Gastrocnemius medialis (tissue), 4 donors: ENCODE measurements at regions not wholly inside any gene's neighbourhood (a gene's known extent, or its start where the extent isn't known, plus 50 kb on each side); places are given as distances from the start of the nearest gene placed in this dataset.
A peak's percentile ranks its signal among the peaks of the same experiment; 100 is the strongest.

Experiments used
- ATAC-seq, 2 donors: fragments of 150-250 bp; one replicate each; pipeline ENCODE4 v1.9.1; 2016
- DNase-seq, 2 donors: peaks; one replicate each; pipeline ENCODE4 v3.0.0-alpha.2; 2019
- H3K27ac ChIP-seq, 4 donors: fragments of 200-600 bp; sonication (generic); 1 replicate in 1 of 4; 2 replicates in 3 of 4; pipeline ENCODE4 v1.5.1; 2016 to 2018; ENCODE audit warnings: mild to moderate bottlenecking in 2 of 4, moderate library complexity in 1 of 4
- H3K27me3 ChIP-seq, 3 donors: fragments of 200-600 bp; sonication (generic) in 2 of 3; 1 replicate in 1 of 3; 2 replicates in 2 of 3; pipeline versions ENCODE4 v1.5.1 to v1.6.0; 2016 to 2019; ENCODE audit warnings: mild to moderate bottlenecking in 1 of 3, moderate library complexity in 1 of 3
- H3K36me3 ChIP-seq, 2 donors: fragments of 200-600 bp; sonication (generic) in 1 of 2; one replicate each; pipeline ENCODE4 v1.5.1; 2017 to 2018
- H3K4me1 ChIP-seq, 2 donors: fragments of 200-600 bp; sonication (generic) in 1 of 2; one replicate each; pipeline ENCODE4 v1.5.1; 2016 to 2017; ENCODE audit warnings: mild to moderate bottlenecking in 2 of 2
- H3K4me3 ChIP-seq, 4 donors: fragments of 200-600 bp; sonication (generic) in 3 of 4; 1 replicate in 1 of 4; 2 replicates in 3 of 4; pipeline ENCODE4 v1.5.1; 2016 to 2019; ENCODE audit warnings: mild to moderate bottlenecking in 2 of 4
- H3K9me3 ChIP-seq, 3 donors: fragments of 200-600 bp; sonication (generic) in 2 of 3; 1 replicate in 1 of 3; 2 replicates in 2 of 3; pipeline ENCODE4 v1.5.1; 2016 to 2019
- CTCF ChIP-seq, 5 experiments: fragments of 450-650 bp in 3 of 5; fragments of 200-600 bp in 2 of 5; sonication (generic) in 2 of 5; IDR thresholded peaks in 4 of 5; conservative IDR thresholded peaks in 1 of 5; 1 replicate in 4 of 5; 2 replicates in 1 of 5; pipeline ENCODE4 v1.5.1; 2016 to 2019; ENCODE audit warnings: antibody characterized with exemption in 5 of 5, mild to moderate bottlenecking in 3 of 5, moderate library complexity in 3 of 5
- POLR2A ChIP-seq, 2 donors: fragments of 450-650 bp; IDR thresholded peaks; one replicate each; pipeline ENCODE4 v1.6.1; 2017; ENCODE audit warnings: antibody characterized with exemption in 2 of 2, mild to moderate bottlenecking in 2 of 2, moderate library complexity in 2 of 2
- in situ Hi-C, 4 donors: fragments of 200-750 bp; cut with MboI; loops; one replicate each; pipeline versions ENCODE4 v1.15.0 to v1.8.0; 2017; ENCODE audit warnings: low sequenced_read_pairs in 4 of 4
- intact Hi-C: fragments of 100-400 bp; cut with DNase I; formaldehyde crosslinking; loops from one replicate; pipeline ENCODE4 v1.15.1; 2023; ENCODE audit warnings: low total_unique reads

GRCh38 chr11:10387206-10388083, 67.6 kb upstream of the AMPD3 start:
- Histone ChIP-seq H3K27ac (peak overlapping the region; percentile 48 to 68 (median 66)), H3K4me1 (peaks cover 24 to 28% of the 10 kb centered on the region in 2 donors), H3K36me3 (no peaks in the 10 kb centered on the region), H3K4me3 (no peak overlapping the region), H3K9me3 (no peaks in the 10 kb centered on the region), H3K27me3 (no peaks in the 10 kb centered on the region)
- TF ChIP-seq CTCF (IDR thresholded peaks at IDR 0.05 in 4 of 5, conservative IDR thresholded peaks at IDR 0.05 in 1 of 5), result no peak
- DNase-seq, result peak; percentile 52 to 76
- in situ Hi-C loops (no loop called here), intact Hi-C loops (loop anchor here (2.0 kb wide), 1 partner anchor 67 kb away; the partner anchor contains the start of gene AMPD3)
- ATAC-seq, result peak; percentile 16 to 26

DNA sequence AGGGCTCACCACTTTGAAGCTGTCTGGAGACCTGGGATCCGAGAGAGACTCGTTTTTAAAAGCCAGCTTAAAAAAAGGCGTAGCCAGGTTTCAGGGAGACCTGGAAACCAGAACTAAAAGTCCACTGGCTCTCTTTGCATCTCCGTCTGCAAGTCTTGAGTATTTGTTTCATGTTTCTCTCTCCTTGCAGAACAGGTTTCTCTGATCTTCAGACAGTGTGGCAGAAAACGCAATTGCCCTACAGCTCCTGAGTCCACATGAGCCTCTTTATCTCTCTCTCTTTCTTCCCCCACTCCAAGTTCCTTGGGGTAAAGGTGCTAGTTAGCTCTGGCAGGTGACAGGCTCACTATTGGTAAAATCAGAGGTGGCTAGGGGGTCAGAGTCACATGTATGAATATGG, 67.0 kb upstream of the AMPD3 start:
- H3K27me3 ChIP-seq, result no peaks in the 10 kb centered on the region
- TF ChIP-seq CTCF (IDR thresholded peaks at IDR 0.05 in 4 of 5, conservative IDR thresholded peaks at IDR 0.05 in 1 of 5) (no peak), POLR2A (IDR thresholded peaks at IDR 0.05) (no peak)
- H3K4me3 ChIP-seq, result no peak overlapping the region
- intact Hi-C loops, result no loop called here
- DNase-seq, result no peak
- no peak for ATAC-seq
- in situ Hi-C loops, result no loop called here
- H3K9me3 ChIP-seq, result no peaks in the 10 kb centered on the region
- peak overlapping the region; percentile 48 to 68 (median 66) for H3K27ac ChIP-seq
- peaks cover 24 to 28% of the 10 kb centered on the region in 2 donors for H3K4me1 ChIP-seq
- H3K36me3 ChIP-seq, result no peaks in the 10 kb centered on the region

DNA sequence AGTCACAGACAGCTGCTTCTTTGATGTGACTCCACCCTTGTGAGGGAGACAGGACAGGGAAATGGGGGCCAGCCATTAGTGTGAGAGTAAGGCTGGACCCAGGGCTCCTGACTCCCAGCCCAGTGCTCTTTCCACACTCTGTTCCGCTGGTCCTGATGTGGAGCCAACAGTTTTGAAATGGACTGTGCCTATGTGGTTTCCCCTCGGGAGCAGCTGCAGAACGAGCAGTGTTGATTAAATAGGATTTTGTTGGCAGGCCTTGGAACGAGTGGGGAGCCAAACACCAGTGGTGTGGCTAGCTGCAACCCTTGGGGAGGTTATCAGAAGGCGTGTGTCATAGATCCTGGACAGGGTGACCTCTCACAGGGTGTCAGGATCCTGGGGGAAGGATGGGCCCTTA, 66.5 kb upstream of the AMPD3 start:
- intact Hi-C loops, result no loop called here
- ATAC-seq, result peak; percentile 6 to 33
- DNase-seq, result peak; percentile 52 to 77
- peaks cover 24 to 28% of the 10 kb centered on the region in 2 donors for H3K4me1 ChIP-seq
- TF ChIP-seq CTCF (IDR thresholded peaks at IDR 0.05 in 4 of 5, conservative IDR thresholded peaks at IDR 0.05 in 1 of 5), result no peak
- no peak for TF ChIP-seq POLR2A (IDR thresholded peaks at IDR 0.05)
- no peaks in the 10 kb centered on the region for H3K9me3 ChIP-seq
- in situ Hi-C loops, result no loop called here
- no peaks in the 10 kb centered on the region for H3K27me3 ChIP-seq
- peak overlapping the region; percentile 48 to 68 (median 66) for H3K27ac ChIP-seq
- no peaks in the 10 kb centered on the region for H3K36me3 ChIP-seq
- H3K4me3 ChIP-seq, result no peak overlapping the region

- DNase-seq, result no peak
- H3K4me3 ChIP-seq, result no peak overlapping the region
- no peaks in the 10 kb centered on the region for H3K27me3 ChIP-seq
- in situ Hi-C loops (no loop called here), intact Hi-C loops (no loop called here)
- no peak overlapping the region for H3K27ac ChIP-seq
- H3K36me3 ChIP-seq, result no peaks in the 10 kb centered on the region
- H3K9me3 ChIP-seq, result no peaks in the 10 kb centered on the region
- ATAC-seq, result no peak
- TF ChIP-seq CTCF (IDR thresholded peaks at IDR 0.05 in 4 of 5, conservative IDR thresholded peaks at IDR 0.05 in 1 of 5) (no peak), POLR2A (IDR thresholded peaks at IDR 0.05) (no peak)
- peaks cover 24 to 28% of the 10 kb centered on the region in 2 donors for H3K4me1 ChIP-seq
These were observed 64.7 kb upstream of the AMPD3 start for GRCh38 chr11:10390375-10390774.
